Endodermal cell (in vitro differentiated cells): ENCODE measurements at regions not wholly inside any gene's neighbourhood (a gene's known extent, or its start where the extent isn't known, plus 50 kb on each side); places are given as distances from the start of the nearest gene placed in this dataset.
A peak's percentile ranks its signal among the peaks of the same experiment; 100 is the strongest.

ENCODE experiments used
- DNase-seq: peaks from one replicate; pipeline ENCODE4 v3.0.0-alpha.2; 2017
- H3K27ac ChIP-seq: 2 replicates; pipeline ENCODE4 v1.5.1; 2013; ENCODE audit warnings: mild to moderate bottlenecking, low read depth, low read length, moderate library complexity
- H3K27me3 ChIP-seq: 2 replicates; pipeline ENCODE4 v1.6.1; 2013; ENCODE audit warnings: mild to moderate bottlenecking, low read length, moderate library complexity; ENCODE audit not compliant: insufficient read depth, control insufficient read depth, poor library complexity, severe bottlenecking
- H3K36me3 ChIP-seq: 2 replicates; pipeline ENCODE4 v1.7.0; 2013; ENCODE audit warnings: mild to moderate bottlenecking, low read length, moderate library complexity; ENCODE audit not compliant: control insufficient read depth, insufficient read depth
- H3K4me1 ChIP-seq: one replicate; pipeline ENCODE4 v1.7.0; 2013; ENCODE audit warnings: low read length; ENCODE audit not compliant: control insufficient read depth, insufficient read depth
- H3K4me3 ChIP-seq: 2 replicates; pipeline ENCODE4 v1.5.1; 2013; ENCODE audit warnings: mild to moderate bottlenecking, low read length, moderate library complexity
- H3K9ac ChIP-seq: 2 replicates; pipeline ENCODE4 v1.6.1; 2013; ENCODE audit warnings: mild to moderate bottlenecking, low read length, moderate library complexity; ENCODE audit not compliant: poor library complexity, severe bottlenecking; ENCODE audit errors: extremely low read depth
- H3K9me3 ChIP-seq: 2 replicates; pipeline ENCODE4 v1.6.1; 2013; ENCODE audit warnings: mild to moderate bottlenecking, low read length, moderate library complexity; ENCODE audit not compliant: control insufficient read depth
- H3K27ac Mint-ChIP-seq: 2 replicates; pipeline ENCODE4 v1.8.0; 2020; ENCODE audit warnings: mixed read lengths
- H3K27me3 Mint-ChIP-seq: 2 replicates; pipeline ENCODE4 v1.8.0; 2021; ENCODE audit warnings: mild to moderate bottlenecking, mixed read lengths; ENCODE audit not compliant: insufficient read depth
- H3K36me3 Mint-ChIP-seq: 2 replicates; pipeline ENCODE4 v1.8.0; 2020; ENCODE audit warnings: low read depth, mixed read lengths
- H3K4me1 Mint-ChIP-seq: 2 replicates; pipeline ENCODE4 v1.8.0; 2020; ENCODE audit warnings: mixed read lengths
- H3K4me3 Mint-ChIP-seq: 2 replicates; pipeline ENCODE4 v1.8.0; 2020; ENCODE audit warnings: mild to moderate bottlenecking, moderate library complexity, mixed read lengths
- H3K9me3 Mint-ChIP-seq: 2 replicates; pipeline ENCODE4 v1.8.0; 2020; ENCODE audit warnings: mild to moderate bottlenecking, mixed read lengths
- WGBS, 2 experiments: methylation state at CpG; one replicate each; pipeline versions ENCODE4 v1.1.5 to v1.1.7; 2013; ENCODE audit warnings: missing lambda C conversion rate in 2 of 2, mixed read lengths in 1 of 2; ENCODE audit not compliant: insufficient coverage in 1 of 2, insufficient read length in 1 of 2; 5-methylcytosine and 5-hydroxymethylcytosine counted together
- TF ChIP-seq, protein P1 (sequence below): fragments of 200-600 bp; sonication (generic); conservative IDR thresholded peaks from 2 replicates; pipeline ENCODE4 v1.5.0; 2021; ENCODE audit warnings: antibody characterized with exemption, mild to moderate bottlenecking

DNA sequence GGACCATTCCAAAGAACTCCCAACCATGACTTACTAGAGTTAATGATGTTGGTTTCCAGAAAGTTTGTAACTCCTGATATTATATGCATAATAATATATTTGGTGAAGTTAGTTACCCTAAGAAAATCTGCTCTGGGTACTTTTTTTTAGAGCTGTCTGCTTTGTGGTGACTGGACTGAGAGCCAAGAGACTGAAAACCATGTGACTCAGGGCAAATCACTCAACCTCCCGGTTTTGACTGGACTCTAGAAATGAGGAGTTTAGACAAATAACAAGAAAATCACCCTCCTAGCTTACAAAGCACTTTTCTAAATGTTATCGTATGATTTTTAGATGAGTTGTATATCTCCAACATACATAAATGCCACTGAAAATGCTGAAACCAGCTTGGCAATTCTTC is 138.3 kb upstream of the RND3 start:
- H3K27ac ChIP-seq, result no peak overlapping the region
- peaks cover 3% of the 10 kb centered on the region for H3K4me1 Mint-ChIP-seq
- WGBS, 2 experiments, result 100% methylated on average over 2 of the region's 2 CpGs; no CpG with 5 or more reads in 1 of the 2 experiments
- no peaks in the 10 kb centered on the region for H3K36me3 ChIP-seq
- no peak for DNase-seq
- H3K4me3 Mint-ChIP-seq, result no peak overlapping the region
- no peaks in the 10 kb centered on the region for H3K4me1 ChIP-seq
- H3K27me3 Mint-ChIP-seq, result no peaks in the 10 kb centered on the region
- no peak overlapping the region for H3K9ac ChIP-seq
- H3K27me3 ChIP-seq, result no peaks in the 10 kb centered on the region
- TF ChIP-seq, protein P1, sequence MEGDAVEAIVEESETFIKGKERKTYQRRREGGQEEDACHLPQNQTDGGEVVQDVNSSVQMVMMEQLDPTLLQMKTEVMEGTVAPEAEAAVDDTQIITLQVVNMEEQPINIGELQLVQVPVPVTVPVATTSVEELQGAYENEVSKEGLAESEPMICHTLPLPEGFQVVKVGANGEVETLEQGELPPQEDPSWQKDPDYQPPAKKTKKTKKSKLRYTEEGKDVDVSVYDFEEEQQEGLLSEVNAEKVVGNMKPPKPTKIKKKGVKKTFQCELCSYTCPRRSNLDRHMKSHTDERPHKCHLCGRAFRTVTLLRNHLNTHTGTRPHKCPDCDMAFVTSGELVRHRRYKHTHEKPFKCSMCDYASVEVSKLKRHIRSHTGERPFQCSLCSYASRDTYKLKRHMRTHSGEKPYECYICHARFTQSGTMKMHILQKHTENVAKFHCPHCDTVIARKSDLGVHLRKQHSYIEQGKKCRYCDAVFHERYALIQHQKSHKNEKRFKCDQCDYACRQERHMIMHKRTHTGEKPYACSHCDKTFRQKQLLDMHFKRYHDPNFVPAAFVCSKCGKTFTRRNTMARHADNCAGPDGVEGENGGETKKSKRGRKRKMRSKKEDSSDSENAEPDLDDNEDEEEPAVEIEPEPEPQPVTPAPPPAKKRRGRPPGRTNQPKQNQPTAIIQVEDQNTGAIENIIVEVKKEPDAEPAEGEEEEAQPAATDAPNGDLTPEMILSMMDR, result no peak
- no peak overlapping the region for H3K27ac Mint-ChIP-seq
- H3K36me3 Mint-ChIP-seq, result no peaks in the 10 kb centered on the region
- peaks cover 10% of the 10 kb centered on the region for H3K9me3 ChIP-seq
- H3K4me3 ChIP-seq, result no peak overlapping the region
- H3K9me3 Mint-ChIP-seq, result no peaks in the 10 kb centered on the region

DNA sequence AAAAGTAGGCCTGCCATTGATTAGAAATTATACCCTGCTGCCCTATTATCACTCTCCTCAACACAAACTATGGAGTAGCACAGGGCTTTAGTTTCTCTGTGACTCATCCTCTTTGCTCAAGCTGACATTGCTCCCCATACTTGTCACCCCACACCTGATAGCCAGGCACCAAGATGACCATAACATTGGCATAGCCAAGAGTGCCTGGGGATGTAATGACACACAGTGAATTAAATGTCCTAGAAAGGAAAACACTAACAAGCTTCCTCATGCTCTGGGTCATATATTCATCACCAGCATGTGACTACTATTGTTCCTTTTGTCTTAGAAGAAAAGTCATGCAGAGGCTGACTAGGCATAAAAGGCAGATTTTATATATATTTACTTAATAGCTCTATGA is 137.8 kb upstream of the RND3 start:
- Histone ChIP-seq H3K27me3 (no peaks in the 10 kb centered on the region), H3K9ac (no peak overlapping the region), H3K4me1 (no peaks in the 10 kb centered on the region), H3K9me3 (peaks cover 10% of the 10 kb centered on the region), H3K4me3 (no peak overlapping the region), H3K36me3 (no peaks in the 10 kb centered on the region), H3K27ac (no peak overlapping the region)
- Mint-ChIP-seq H3K27ac (no peak overlapping the region), H3K9me3 (no peaks in the 10 kb centered on the region), H3K4me1 (peaks cover 3% of the 10 kb centered on the region), H3K36me3 (no peaks in the 10 kb centered on the region), H3K27me3 (no peaks in the 10 kb centered on the region), H3K4me3 (no peak overlapping the region)
- TF ChIP-seq, protein P1, result no peak
- DNase-seq, result no peak

DNA sequence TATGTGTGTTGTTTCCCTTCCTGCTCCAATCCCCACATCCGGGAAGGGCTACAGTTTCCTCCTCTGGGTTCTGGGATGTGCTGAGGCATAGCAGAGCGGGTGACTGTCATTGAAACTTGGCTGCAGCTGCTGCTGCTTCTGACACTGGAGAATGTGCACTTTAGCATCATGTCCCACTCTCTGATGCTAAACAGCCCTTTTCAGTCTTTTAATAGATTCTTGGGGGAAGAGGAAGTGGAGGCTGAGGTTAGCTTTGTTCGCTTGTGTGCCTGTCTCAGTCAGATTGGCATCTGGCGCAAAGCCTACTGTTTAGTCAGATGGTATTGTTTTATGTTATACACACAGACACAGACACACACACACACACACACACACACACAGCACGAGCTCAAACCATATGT is 136.5 kb upstream of the RND3 start:
- TF ChIP-seq, protein P1, result no peak
- Histone ChIP-seq H3K4me1 (no peaks in the 10 kb centered on the region), H3K9ac (no peak overlapping the region), H3K27ac (peak overlapping the region; percentile 9), H3K27me3 (no peaks in the 10 kb centered on the region), H3K9me3 (peaks cover 10% of the 10 kb centered on the region), H3K4me3 (no peak overlapping the region), H3K36me3 (no peaks in the 10 kb centered on the region)
- Mint-ChIP-seq H3K9me3 (no peaks in the 10 kb centered on the region), H3K4me1 (peaks cover 5% of the 10 kb centered on the region), H3K27ac (no peak overlapping the region), H3K36me3 (no peaks in the 10 kb centered on the region), H3K27me3 (no peaks in the 10 kb centered on the region), H3K4me3 (no peak overlapping the region)
- DNase-seq, result no peak
- 92% methylated on average over 4 of the region's 5 CpGs; no CpG with 5 or more reads in 1 of the 2 experiments for WGBS, 2 experiments
